Endothelial cell of umbilical vein (primary cell): ENCODE measurements at regions not wholly inside any gene's neighbourhood (a gene's known extent, or its start where the extent isn't known, plus 50 kb on each side); places are given as distances from the start of the nearest gene placed in this dataset.

Experiments
- BruUV-seq: library from RNA; stranded (reverse); fragments of 400-500 nt; replicated peaks from 2 replicates; lab custom pipeline; 2021; lab: Mats Ljungman, UMichigan
- CTCF ChIA-PET: fragments of 300-600, 350-600 bp; sonication (Branson Sonifier 250); formaldehyde crosslinking; loops from one replicate; lab custom pipeline; 2021; ENCODE audit warnings: antibody characterized with exemption, inconsistent platforms; lab: Charles Lee
- POLR2A ChIA-PET: fragments of 300-600, 350-600 bp; sonication (Branson Sonifier 250); formaldehyde crosslinking; loops from one replicate; lab custom pipeline; 2021; ENCODE audit warnings: antibody characterized with exemption, inconsistent platforms; lab: Charles Lee
- DNase-seq: peaks from one replicate; pipeline ENCODE4 v3.0.0-alpha.2; 2011; ENCODE audit warnings: low read depth, low spot score
- FAIRE-seq: peaks from 2 replicates; lab custom pipeline; 2011; peaks lifted over from hg19 to GRCh38; lab: Jason Lieb, UNC
- H2AFZ ChIP-seq: 2 replicates; pipeline ENCODE4 v1.6.0; 2012; ENCODE audit warnings: low read depth, low read length, control low read depth, inconsistent platforms
- H3K27ac ChIP-seq: 2 replicates; pipeline ENCODE4 v1.5.1; 2011; ENCODE audit warnings: low read depth, mild to moderate bottlenecking, control low read depth, low read length, moderate library complexity; ENCODE audit not compliant: insufficient read depth
- H3K27me3 ChIP-seq, 2 experiments: 2 replicates each; pipeline versions ENCODE4 v1.6.0 to v1.6.1; 2011; ENCODE audit warnings: low read length in 2 of 2, mixed read lengths in 1 of 2; ENCODE audit not compliant: control insufficient read depth in 2 of 2, insufficient read depth in 2 of 2
- H3K36me3 ChIP-seq, 2 experiments: 2 replicates in 1 of 2; 3 replicates in 1 of 2; pipeline ENCODE4 v1.5.1; 2011; ENCODE audit warnings: low read length in 2 of 2, mild to moderate bottlenecking in 1 of 2, moderate library complexity in 1 of 2; ENCODE audit not compliant: control insufficient read depth in 2 of 2, insufficient read depth in 2 of 2; ENCODE audit errors: extremely low read depth in 1 of 2
- H3K4me1 ChIP-seq: 3 replicates; pipeline ENCODE4 v1.5.1; 2011; ENCODE audit warnings: mild to moderate bottlenecking, low read length; ENCODE audit not compliant: control insufficient read depth, insufficient read depth; ENCODE audit errors: extremely low read depth
- H3K4me2 ChIP-seq: 2 replicates; pipeline ENCODE4 v1.6.1; 2011; ENCODE audit warnings: low read length, control low read depth, mixed read lengths; ENCODE audit not compliant: insufficient read depth
- H3K4me3 ChIP-seq, 3 experiments: fragments of 200-600 bp in 1 of 3; sonication (generic), shearing (Covaris generic) in 1 of 3; replicated peaks in 1 of 3; 2 replicates each; pipeline ENCODE4 v1.5.1; 2011 to 2016; ENCODE audit warnings: control low read depth in 3 of 3, low read length in 3 of 3, mild to moderate bottlenecking in 2 of 3, inconsistent platforms in 1 of 3, low read depth in 1 of 3, moderate library complexity in 1 of 3; ENCODE audit not compliant: insufficient read depth in 1 of 3
- H3K79me2 ChIP-seq: 2 replicates; pipeline ENCODE4 v1.6.0; 2012; ENCODE audit warnings: low read length, inconsistent platforms; ENCODE audit not compliant: control insufficient read depth, insufficient read depth
- H3K9ac ChIP-seq: replicated peaks from 2 replicates; pipeline ENCODE3; 2011; ENCODE audit warnings: low read length, control low read depth; ENCODE audit not compliant: insufficient read depth; ENCODE audit errors: extremely low read depth
- H3K9me1 ChIP-seq: replicated peaks from 3 replicates; pipeline ENCODE4 v1.6.0; 2011; ENCODE audit warnings: mild to moderate bottlenecking, low read length; ENCODE audit not compliant: control insufficient read depth, insufficient read depth; ENCODE audit errors: extremely low read depth
- H3K9me3 ChIP-seq: replicated peaks from 2 replicates; pipeline ENCODE4 v1.5.1; 2012; ENCODE audit warnings: low read length, inconsistent platforms; ENCODE audit not compliant: control insufficient read depth, insufficient read depth
- H4K20me1 ChIP-seq: replicated peaks from 2 replicates; pipeline ENCODE3; 2011; ENCODE audit warnings: mild to moderate bottlenecking, low read length; ENCODE audit not compliant: control insufficient read depth, insufficient read depth; ENCODE audit errors: extremely low read depth
- EZH2 ChIP-seq: IDR thresholded peaks from 2 replicates; pipeline ENCODE4 v1.6.1; 2012; ENCODE audit warnings: borderline replicate concordance, low read depth, mild to moderate bottlenecking, moderate library complexity, low read length, inconsistent platforms; ENCODE audit not compliant: severe bottlenecking
- FOS ChIP-seq: IDR thresholded peaks from 2 replicates; pipeline ENCODE4 v1.6.1; 2011; ENCODE audit warnings: mild to moderate bottlenecking, low read length, moderate library complexity, borderline replicate concordance; ENCODE audit not compliant: insufficient read depth
- GATA2 ChIP-seq: IDR thresholded peaks from 2 replicates; pipeline ENCODE4 v1.7.0; 2011; ENCODE audit warnings: low read depth, mild to moderate bottlenecking, moderate library complexity, mixed read lengths, low read length; ENCODE audit not compliant: insufficient read length, insufficient read depth
- JUN ChIP-seq: IDR thresholded peaks from 2 replicates; pipeline ENCODE4 v1.6.1; 2011; ENCODE audit warnings: borderline replicate concordance, low read depth; ENCODE audit not compliant: insufficient read length, insufficient read depth
- MYC ChIP-seq: IDR thresholded peaks from one replicate; pipeline ENCODE4 v1.6.1; 2011; ENCODE audit warnings: mild to moderate bottlenecking, low read depth, low read length
- POLR2A ChIP-seq: IDR thresholded peaks from 2 replicates; pipeline ENCODE4 v1.6.1; 2012; ENCODE audit warnings: low read depth, mild to moderate bottlenecking, control low read depth, low read length
- POLR2AphosphoS5 ChIP-seq: IDR thresholded peaks from 2 replicates; pipeline ENCODE4 v1.6.1; 2012; ENCODE audit warnings: low read depth, mild to moderate bottlenecking, control low read depth, low read length, moderate library complexity; ENCODE audit not compliant: insufficient read depth
- dilution Hi-C: fragments of 300-500 bp; cut with MboI; formaldehyde crosslinking; loops from one replicate; pipeline ENCODE4 v1.15.0; 2019; ENCODE audit warnings: low sequenced_read_pairs; ENCODE audit not compliant: extremely low pct_ligation_motif_present
- intact Hi-C: fragments of 100-400 bp; cut with micrococcal nuclease; formaldehyde crosslinking; loops from one replicate; pipeline ENCODE4 v1.10.0; 2022
- TF ChIP-seq, protein P1 (sequence below): IDR thresholded peaks from 2 replicates; pipeline ENCODE4 v1.6.1; 2011; ENCODE audit not compliant: insufficient read depth, insufficient read length
- TF ChIP-seq, protein P2 (sequence below), 2 donors: IDR thresholded peaks; 1 replicate in 1 of 2; 2 replicates in 1 of 2; pipeline ENCODE4 v1.5.1; 2011; ENCODE audit warnings: low read length in 2 of 2, mild to moderate bottlenecking in 2 of 2, moderate library complexity in 2 of 2, control low read depth in 1 of 2, inconsistent platforms in 1 of 2, low read depth in 1 of 2; ENCODE audit not compliant: insufficient read depth in 1 of 2; ENCODE audit errors: extremely low read depth in 1 of 2

DNA sequence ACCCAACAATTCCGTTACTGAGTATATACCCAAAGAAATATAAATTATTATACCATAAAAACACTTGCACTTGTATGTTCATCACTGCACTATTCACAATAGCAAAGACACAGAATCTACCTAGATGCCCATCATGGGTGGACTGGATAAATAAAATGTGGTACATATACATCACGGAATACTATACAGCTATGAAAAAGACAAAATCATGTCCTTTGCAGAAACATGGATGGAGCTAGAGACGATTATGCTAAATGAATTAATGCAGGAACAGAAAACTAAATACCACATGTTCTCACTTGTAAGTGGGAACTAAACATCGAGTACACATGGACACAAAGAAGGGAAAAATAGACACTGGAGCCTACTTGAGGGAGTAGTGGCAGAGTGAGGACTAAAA is 185.3 kb downstream of the PYDC2 start:
- Histone ChIP-seq H3K9me1 (no peaks in the 10 kb centered on the region), H3K36me3 (no peaks in the 10 kb centered on the region), H3K27me3 (no peaks in the 10 kb centered on the region), H3K79me2 (no peaks in the 10 kb centered on the region), H2AFZ (no peak overlapping the region), H3K4me3 (no peak overlapping the region), H3K9me3 (no peaks in the 10 kb centered on the region), H3K4me1 (no peaks in the 10 kb centered on the region), H3K4me2 (no peak overlapping the region), H4K20me1 (no peaks in the 10 kb centered on the region), H3K27ac (no peak overlapping the region), H3K9ac (no peak overlapping the region)
- ChIA-PET POLR2A (interaction anchor here (0.7 kb wide), 1 partner anchor 604 kb away, joined by 3 read pairs; no protein-coding TSS in a partner anchor), CTCF (no interaction called here)
- dilution Hi-C loops (no loop called here), intact Hi-C loops (no loop called here)
- FAIRE-seq (no peak), DNase-seq (no peak)
- BruUV-seq = no TSS peak
- TF ChIP-seq POLR2AphosphoS5 (no peak), POLR2A (no peak), JUN (no peak), GATA2 (no peak), EZH2 (no peak), MYC (no peak), FOS (no peak)
- TF ChIP-seq, protein P1, sequence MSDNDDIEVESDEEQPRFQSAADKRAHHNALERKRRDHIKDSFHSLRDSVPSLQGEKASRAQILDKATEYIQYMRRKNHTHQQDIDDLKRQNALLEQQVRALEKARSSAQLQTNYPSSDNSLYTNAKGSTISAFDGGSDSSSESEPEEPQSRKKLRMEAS = no peak
- TF ChIP-seq, protein P2, sequence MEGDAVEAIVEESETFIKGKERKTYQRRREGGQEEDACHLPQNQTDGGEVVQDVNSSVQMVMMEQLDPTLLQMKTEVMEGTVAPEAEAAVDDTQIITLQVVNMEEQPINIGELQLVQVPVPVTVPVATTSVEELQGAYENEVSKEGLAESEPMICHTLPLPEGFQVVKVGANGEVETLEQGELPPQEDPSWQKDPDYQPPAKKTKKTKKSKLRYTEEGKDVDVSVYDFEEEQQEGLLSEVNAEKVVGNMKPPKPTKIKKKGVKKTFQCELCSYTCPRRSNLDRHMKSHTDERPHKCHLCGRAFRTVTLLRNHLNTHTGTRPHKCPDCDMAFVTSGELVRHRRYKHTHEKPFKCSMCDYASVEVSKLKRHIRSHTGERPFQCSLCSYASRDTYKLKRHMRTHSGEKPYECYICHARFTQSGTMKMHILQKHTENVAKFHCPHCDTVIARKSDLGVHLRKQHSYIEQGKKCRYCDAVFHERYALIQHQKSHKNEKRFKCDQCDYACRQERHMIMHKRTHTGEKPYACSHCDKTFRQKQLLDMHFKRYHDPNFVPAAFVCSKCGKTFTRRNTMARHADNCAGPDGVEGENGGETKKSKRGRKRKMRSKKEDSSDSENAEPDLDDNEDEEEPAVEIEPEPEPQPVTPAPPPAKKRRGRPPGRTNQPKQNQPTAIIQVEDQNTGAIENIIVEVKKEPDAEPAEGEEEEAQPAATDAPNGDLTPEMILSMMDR (IDR thresholded peaks at IDR 0.05; ENCODE audit: extremely low read depth in 1 of 2, insufficient read depth in 1 of 2, low read depth in 1 of 2, low read length in 2 of 2) = no peak
